ENCODE measurements at regions not wholly inside any gene's neighbourhood (a gene's known extent, or its start where the extent isn't known, plus 50 kb on each side); places are given as distances from the start of the nearest gene placed in this dataset.

GRCh38 chr6:87830907-87831306 is 128.9 kb upstream of the AKIRIN2 start:
- Mint-ChIP-seq H3K27ac (ENCODE audit: unreplicated experiment) (no peak overlapping the region), H3K4me1 (ENCODE audit: unreplicated experiment) (no peaks in the 10 kb centered on the region), H3K27me3 (ENCODE audit: unreplicated experiment) (peaks cover 25% of the 10 kb centered on the region), H3K9me3 (ENCODE audit: unreplicated experiment) (no peaks in the 10 kb centered on the region), H3K36me3 (ENCODE audit: unreplicated experiment) (no peaks in the 10 kb centered on the region), H3K4me3 (ENCODE audit: unreplicated experiment) (no peak overlapping the region)
- no peak for TF ChIP-seq CTCF (IDR thresholded peaks at IDR 0.05)
- DNase-seq (ENCODE audit: extremely low spot score, unreplicated experiment), result no peak

GRCh38 chr6:87829622-87830121 is 127.6 kb upstream of the AKIRIN2 start:
- no peak overlapping the region for H3K27ac Mint-ChIP-seq (ENCODE audit: unreplicated experiment)
- H3K36me3 Mint-ChIP-seq (ENCODE audit: unreplicated experiment), result no peaks in the 10 kb centered on the region
- no peak for DNase-seq (ENCODE audit: extremely low spot score, unreplicated experiment)
- no peak overlapping the region for H3K4me3 Mint-ChIP-seq (ENCODE audit: unreplicated experiment)
- no peaks in the 10 kb centered on the region for H3K4me1 Mint-ChIP-seq (ENCODE audit: unreplicated experiment)
- H3K9me3 Mint-ChIP-seq (ENCODE audit: unreplicated experiment), result no peaks in the 10 kb centered on the region
- TF ChIP-seq CTCF (IDR thresholded peaks at IDR 0.05), result no peak
- peaks cover 33% of the 10 kb centered on the region for H3K27me3 Mint-ChIP-seq (ENCODE audit: unreplicated experiment)

GRCh38 chr6:87828044-87828443 is 126.0 kb upstream of the AKIRIN2 start:
- Mint-ChIP-seq H3K27me3 (ENCODE audit: unreplicated experiment) (peaks cover 33% of the 10 kb centered on the region), H3K4me3 (ENCODE audit: unreplicated experiment) (no peak overlapping the region), H3K9me3 (ENCODE audit: unreplicated experiment) (no peaks in the 10 kb centered on the region), H3K36me3 (ENCODE audit: unreplicated experiment) (no peaks in the 10 kb centered on the region), H3K4me1 (ENCODE audit: unreplicated experiment) (no peaks in the 10 kb centered on the region), H3K27ac (ENCODE audit: unreplicated experiment) (no peak overlapping the region)
- no peak for TF ChIP-seq CTCF (IDR thresholded peaks at IDR 0.05)
- DNase-seq (ENCODE audit: extremely low spot score, unreplicated experiment), result no peak

- Mint-ChIP-seq H3K36me3 (ENCODE audit: unreplicated experiment) (no peaks in the 10 kb centered on the region), H3K9me3 (ENCODE audit: unreplicated experiment) (no peaks in the 10 kb centered on the region), H3K27me3 (ENCODE audit: unreplicated experiment) (peaks cover 33% of the 10 kb centered on the region), H3K27ac (ENCODE audit: unreplicated experiment) (no peak overlapping the region), H3K4me3 (ENCODE audit: unreplicated experiment) (no peak overlapping the region), H3K4me1 (ENCODE audit: unreplicated experiment) (peaks cover under 1% of the 10 kb centered on the region)
- no peak for DNase-seq (ENCODE audit: extremely low spot score, unreplicated experiment)
- no peak for TF ChIP-seq CTCF (IDR thresholded peaks at IDR 0.05)
These were observed 125.3 kb upstream of the AKIRIN2 start for GRCh38 chr6:87827346-87827745.

- peaks cover 5% of the 10 kb centered on the region for H3K4me1 Mint-ChIP-seq (ENCODE audit: unreplicated experiment)
- H3K27me3 Mint-ChIP-seq (ENCODE audit: unreplicated experiment), result peaks cover 33% of the 10 kb centered on the region
- no peaks in the 10 kb centered on the region for H3K36me3 Mint-ChIP-seq (ENCODE audit: unreplicated experiment)
- no peak for DNase-seq (ENCODE audit: extremely low spot score, unreplicated experiment)
- no peak overlapping the region for H3K4me3 Mint-ChIP-seq (ENCODE audit: unreplicated experiment)
- no peaks in the 10 kb centered on the region for H3K9me3 Mint-ChIP-seq (ENCODE audit: unreplicated experiment)
- H3K27ac Mint-ChIP-seq (ENCODE audit: unreplicated experiment), result no peak overlapping the region
- TF ChIP-seq CTCF (IDR thresholded peaks at IDR 0.05), result no peak
These were observed 124.4 kb upstream of the AKIRIN2 start for GRCh38 chr6:87826424-87826823.
